ENCODE measurements at regions not wholly inside any gene's neighbourhood (a gene's known extent, or its start where the extent isn't known, plus 50 kb on each side); places are given as distances from the start of the nearest gene placed in this dataset.

DNA sequence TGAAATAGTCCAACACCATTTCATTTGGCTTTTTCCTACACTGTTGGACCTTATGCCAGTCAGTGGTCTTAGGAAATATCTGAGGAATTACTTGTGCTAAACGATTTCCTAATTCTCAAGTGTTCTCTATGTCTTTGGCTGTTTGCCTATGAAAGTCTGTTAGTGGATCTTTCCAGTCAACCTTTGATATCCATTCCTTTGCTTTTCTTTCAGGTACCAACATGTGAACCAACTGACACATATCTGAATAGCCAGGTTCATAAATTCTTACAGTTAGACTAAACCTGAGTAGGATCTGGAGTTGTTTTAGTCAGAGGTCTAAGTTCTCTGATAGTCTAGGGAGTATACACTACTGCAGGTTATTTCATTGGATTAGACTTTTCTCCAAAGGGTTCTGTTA lies 343.5 kb upstream of the LRRC3B start:
- Histone ChIP-seq H3K27me3 (ENCODE audit: insufficient read depth) (no peaks in the 10 kb centered on the region), H4K20me1 (ENCODE audit: insufficient read depth) (no peaks in the 10 kb centered on the region), H3K4me1 (ENCODE audit: control insufficient read depth in 1 of 2, insufficient read depth in 2 of 2, low read depth in 1 of 2, low read length in 1 of 2) (no peaks in the 10 kb centered on the region), H3K27ac (ENCODE audit: low read depth in 2 of 2, low read length in 1 of 2) (no peak overlapping the region), H3K9ac (no peak overlapping the region), H3K4me3 (ENCODE audit: low read depth in 2 of 2, low read length in 1 of 2) (no peak overlapping the region), H3K79me2 (ENCODE audit: insufficient read depth) (no peaks in the 10 kb centered on the region), H3K9me2 (no peaks in the 10 kb centered on the region), H3K36me3 (replicated peaks in 1 of 2; ENCODE audit: control insufficient read depth in 1 of 2, insufficient read depth in 2 of 2, low read length in 1 of 2) (no peaks in the 10 kb centered on the region), H3F3A (replicated peaks; ENCODE audit: insufficient read depth) (no peaks in the 10 kb centered on the region), H3K9me3 (no peaks in the 10 kb centered on the region), H2AFZ (ENCODE audit: low read depth) (no peak overlapping the region), H3K4me2 (no peak overlapping the region)
- WGBS (ENCODE audit: low lambda C conversion rate) = 3% methylated on average over 1 of the region's 1 CpG
- DNase-seq = no peak
- TF ChIP-seq EZH2phosphoT487 (IDR thresholded peaks at IDR 0.05; ENCODE audit: borderline replicate concordance, low read depth) (no peak), YY1 (IDR thresholded peaks at IDR 0.05; ENCODE audit: low read depth) (no peak), POLR2AphosphoS5 (IDR thresholded peaks at IDR 0.05; ENCODE audit: low read depth, low read length) (no peak), FOXM1 (IDR thresholded peaks at IDR 0.05; ENCODE audit: low read depth) (no peak), MEF2A (IDR thresholded peaks at IDR 0.05; ENCODE audit: borderline replicate concordance, low read depth) (no peak), EP300 (IDR thresholded peaks at IDR 0.05; ENCODE audit: borderline replicate concordance in 1 of 2, low read depth in 1 of 2, low read length in 1 of 2) (no peak), GABPA (IDR thresholded peaks at IDR 0.05; ENCODE audit: low read depth) (no peak), JUND (IDR thresholded peaks at IDR 0.05) (no peak), FOSL2 (IDR thresholded peaks at IDR 0.05; ENCODE audit: borderline replicate concordance, low read depth) (no peak)
- TF ChIP-seq, protein P1, sequence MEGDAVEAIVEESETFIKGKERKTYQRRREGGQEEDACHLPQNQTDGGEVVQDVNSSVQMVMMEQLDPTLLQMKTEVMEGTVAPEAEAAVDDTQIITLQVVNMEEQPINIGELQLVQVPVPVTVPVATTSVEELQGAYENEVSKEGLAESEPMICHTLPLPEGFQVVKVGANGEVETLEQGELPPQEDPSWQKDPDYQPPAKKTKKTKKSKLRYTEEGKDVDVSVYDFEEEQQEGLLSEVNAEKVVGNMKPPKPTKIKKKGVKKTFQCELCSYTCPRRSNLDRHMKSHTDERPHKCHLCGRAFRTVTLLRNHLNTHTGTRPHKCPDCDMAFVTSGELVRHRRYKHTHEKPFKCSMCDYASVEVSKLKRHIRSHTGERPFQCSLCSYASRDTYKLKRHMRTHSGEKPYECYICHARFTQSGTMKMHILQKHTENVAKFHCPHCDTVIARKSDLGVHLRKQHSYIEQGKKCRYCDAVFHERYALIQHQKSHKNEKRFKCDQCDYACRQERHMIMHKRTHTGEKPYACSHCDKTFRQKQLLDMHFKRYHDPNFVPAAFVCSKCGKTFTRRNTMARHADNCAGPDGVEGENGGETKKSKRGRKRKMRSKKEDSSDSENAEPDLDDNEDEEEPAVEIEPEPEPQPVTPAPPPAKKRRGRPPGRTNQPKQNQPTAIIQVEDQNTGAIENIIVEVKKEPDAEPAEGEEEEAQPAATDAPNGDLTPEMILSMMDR (IDR thresholded peaks at IDR 0.05) = no peak
- TF ChIP-seq, protein P2, sequence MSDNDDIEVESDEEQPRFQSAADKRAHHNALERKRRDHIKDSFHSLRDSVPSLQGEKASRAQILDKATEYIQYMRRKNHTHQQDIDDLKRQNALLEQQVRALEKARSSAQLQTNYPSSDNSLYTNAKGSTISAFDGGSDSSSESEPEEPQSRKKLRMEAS (IDR thresholded peaks at IDR 0.05; ENCODE audit: low read depth) = no peak
- ChIA-PET CTCF (no interaction called here), POLR2A (no interaction called here)

DNA sequence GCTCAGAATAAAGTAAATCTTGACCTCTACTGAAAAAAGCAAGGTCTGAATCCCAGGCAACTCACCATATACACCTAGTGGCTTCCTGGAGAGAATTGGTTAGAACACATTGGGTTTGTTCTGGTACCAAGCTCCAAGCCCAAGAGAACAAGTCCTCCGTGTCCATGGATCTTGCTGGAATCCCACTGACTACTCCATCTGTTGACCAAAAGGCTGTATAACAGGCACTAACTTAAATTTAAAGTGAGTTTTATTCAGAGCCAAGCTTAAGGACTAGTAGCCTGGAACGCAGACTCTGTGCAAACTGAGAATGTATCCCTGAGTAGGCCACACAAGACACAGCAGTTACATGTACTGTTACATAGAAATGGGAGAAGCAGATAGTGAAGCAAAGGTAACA lies 342.1 kb upstream of the LRRC3B start:
- no peaks in the 10 kb centered on the region for H3F3A ChIP-seq (replicated peaks; ENCODE audit: insufficient read depth)
- whole genome bisulfite sequencing (ENCODE audit: low lambda C conversion rate) = 20% methylated on average over 2 of the region's 2 CpGs
- H3K9me2 ChIP-seq = no peaks in the 10 kb centered on the region
- H4K20me1 ChIP-seq (ENCODE audit: insufficient read depth) = no peaks in the 10 kb centered on the region
- H3K4me3 ChIP-seq (ENCODE audit: low read depth in 2 of 2, low read length in 1 of 2) = no peak overlapping the region
- no peaks in the 10 kb centered on the region for H3K9me3 ChIP-seq
- peak; percentile 1 for DNase-seq
- CTCF ChIA-PET = interaction anchor here (0.9 kb wide), 1 partner anchor 32 kb away, joined by 6 read pairs; no protein-coding TSS in a partner anchor
- H3K27me3 ChIP-seq (ENCODE audit: insufficient read depth) = no peaks in the 10 kb centered on the region
- H3K4me1 ChIP-seq (ENCODE audit: control insufficient read depth in 1 of 2, insufficient read depth in 2 of 2, low read depth in 1 of 2, low read length in 1 of 2) = no peaks in the 10 kb centered on the region
- 0 out of 2 replicates have a peak, but pooled peaks have one; percentile 17 for TF ChIP-seq RAD21 (IDR thresholded peaks at IDR 0.05; ENCODE audit: low read length)
- TF ChIP-seq, protein P3, sequence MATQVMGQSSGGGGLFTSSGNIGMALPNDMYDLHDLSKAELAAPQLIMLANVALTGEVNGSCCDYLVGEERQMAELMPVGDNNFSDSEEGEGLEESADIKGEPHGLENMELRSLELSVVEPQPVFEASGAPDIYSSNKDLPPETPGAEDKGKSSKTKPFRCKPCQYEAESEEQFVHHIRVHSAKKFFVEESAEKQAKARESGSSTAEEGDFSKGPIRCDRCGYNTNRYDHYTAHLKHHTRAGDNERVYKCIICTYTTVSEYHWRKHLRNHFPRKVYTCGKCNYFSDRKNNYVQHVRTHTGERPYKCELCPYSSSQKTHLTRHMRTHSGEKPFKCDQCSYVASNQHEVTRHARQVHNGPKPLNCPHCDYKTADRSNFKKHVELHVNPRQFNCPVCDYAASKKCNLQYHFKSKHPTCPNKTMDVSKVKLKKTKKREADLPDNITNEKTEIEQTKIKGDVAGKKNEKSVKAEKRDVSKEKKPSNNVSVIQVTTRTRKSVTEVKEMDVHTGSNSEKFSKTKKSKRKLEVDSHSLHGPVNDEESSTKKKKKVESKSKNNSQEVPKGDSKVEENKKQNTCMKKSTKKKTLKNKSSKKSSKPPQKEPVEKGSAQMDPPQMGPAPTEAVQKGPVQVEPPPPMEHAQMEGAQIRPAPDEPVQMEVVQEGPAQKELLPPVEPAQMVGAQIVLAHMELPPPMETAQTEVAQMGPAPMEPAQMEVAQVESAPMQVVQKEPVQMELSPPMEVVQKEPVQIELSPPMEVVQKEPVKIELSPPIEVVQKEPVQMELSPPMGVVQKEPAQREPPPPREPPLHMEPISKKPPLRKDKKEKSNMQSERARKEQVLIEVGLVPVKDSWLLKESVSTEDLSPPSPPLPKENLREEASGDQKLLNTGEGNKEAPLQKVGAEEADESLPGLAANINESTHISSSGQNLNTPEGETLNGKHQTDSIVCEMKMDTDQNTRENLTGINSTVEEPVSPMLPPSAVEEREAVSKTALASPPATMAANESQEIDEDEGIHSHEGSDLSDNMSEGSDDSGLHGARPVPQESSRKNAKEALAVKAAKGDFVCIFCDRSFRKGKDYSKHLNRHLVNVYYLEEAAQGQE (IDR thresholded peaks at IDR 0.05; ENCODE audit: low read depth, low read length) = no peak
- H3K4me2 ChIP-seq = no peak overlapping the region
- H3K79me2 ChIP-seq (ENCODE audit: insufficient read depth) = no peaks in the 10 kb centered on the region
- POLR2A ChIA-PET = no interaction called here
- H3K36me3 ChIP-seq (replicated peaks in 1 of 2; ENCODE audit: control insufficient read depth in 1 of 2, insufficient read depth in 2 of 2, low read length in 1 of 2) = no peaks in the 10 kb centered on the region
- H3K27ac ChIP-seq (ENCODE audit: low read depth in 2 of 2, low read length in 1 of 2) = no peak overlapping the region
- no peak overlapping the region for H3K9ac ChIP-seq
- no peak overlapping the region for H2AFZ ChIP-seq (ENCODE audit: low read depth)

Measured in SK-N-SH (cell line).